Endometrium (tissue), 2 donors: ENCODE measurements at regions not wholly inside any gene's neighbourhood (a gene's known extent, or its start where the extent isn't known, plus 50 kb on each side); places are given as distances from the start of the nearest gene placed in this dataset.

Source experiments
- FAIRE-seq: peaks from 2 replicates; lab custom pipeline; 2012; peaks lifted over from hg19 to GRCh38; lab: Jason Lieb, UNC
- donor health status: control.
- donor health status: control.

- FAIRE-seq = no peak
These were observed 78.0 kb upstream of the CTLA4 start for GRCh38 chr2:203789618-203790017.

GRCh38 chr2:203790134-203790852 lies 77.3 kb upstream of the CTLA4 start:
- no peak for FAIRE-seq

- no peak for FAIRE-seq
These were observed 71.1 kb upstream of the CTLA4 start for GRCh38 chr2:203796248-203797010.

- no peak for FAIRE-seq
These were observed 70.3 kb upstream of the CTLA4 start for GRCh38 chr2:203797276-203797675.

- FAIRE-seq = no peak
These were observed 69.9 kb upstream of the CTLA4 start for GRCh38 chr2:203797712-203798111.

GRCh38 chr2:203798296-203799087 lies 69.1 kb upstream of the CTLA4 start:
- FAIRE-seq = no peak

- FAIRE-seq = no peak
These were observed 67.7 kb upstream of the CTLA4 start for GRCh38 chr2:203799908-203800307.

GRCh38 chr2:203800783-203801182 lies 66.8 kb upstream of the CTLA4 start:
- FAIRE-seq = no peak

GRCh38 chr2:203802342-203803052 lies 65.1 kb upstream of the CTLA4 start:
- no peak for FAIRE-seq

- no peak for FAIRE-seq
These were observed 64.5 kb upstream of the CTLA4 start for GRCh38 chr2:203803053-203803429.

GRCh38 chr2:203804070-203804469 lies 63.5 kb upstream of the CTLA4 start:
- no peak for FAIRE-seq

GRCh38 chr2:203804764-203805485 lies 62.6 kb upstream of the CTLA4 start:
- no peak for FAIRE-seq

- FAIRE-seq = no peak
These were observed 62.1 kb upstream of the CTLA4 start for GRCh38 chr2:203805486-203805838.

- no peak for FAIRE-seq
These were observed 60.8 kb upstream of the CTLA4 start for GRCh38 chr2:203806761-203807160.

- no peak for FAIRE-seq
These were observed 59.4 kb upstream of the CTLA4 start for GRCh38 chr2:203808046-203808750.

- no peak for FAIRE-seq
These were observed 58.5 kb upstream of the CTLA4 start for GRCh38 chr2:203809084-203809521.

GRCh38 chr2:203809991-203810510 lies 57.5 kb upstream of the CTLA4 start:
- no peak for FAIRE-seq

GRCh38 chr2:203811491-203812221 lies 55.9 kb upstream of the CTLA4 start:
- FAIRE-seq = no peak

GRCh38 chr2:203812294-203813221 lies 55.0 kb upstream of the CTLA4 start:
- no peak for FAIRE-seq
